T-helper 1 cell treated with Interleukin-12 subunit alpha and Interleukin-12 subunit beta and Interleukin-4 antibody, amounts not matched to agents 30 ng/mL and 1 ng/mL, for 36 hours (primary cell): ENCODE measurements at regions not wholly inside any gene's neighbourhood (a gene's known extent, or its start where the extent isn't known, plus 50 kb on each side); places are given as distances from the start of the nearest gene placed in this dataset.

Source experiments
- intact Hi-C: fragments of 100-400 bp; cut with micrococcal nuclease; formaldehyde crosslinking; loops from one replicate; pipeline ENCODE4 v1.15.1; 2024

- intact Hi-C loops: no loop called here
These were observed 1480.3 kb downstream of the C4orf33 start for GRCh38 chr4:130576218-130576617.

- intact Hi-C loops: no loop called here
These were observed 1495.1 kb downstream of the C4orf33 start for GRCh38 chr4:130591091-130591490.

GRCh38 chr4:130600706-130601105, 1504.8 kb downstream of the C4orf33 start:
- intact Hi-C loops: no loop called here

- intact Hi-C loops: no loop called here
These were observed 1507.1 kb downstream of the C4orf33 start for GRCh38 chr4:130603043-130603442.

GRCh38 chr4:130608121-130608520, 1512.2 kb downstream of the C4orf33 start:
- intact Hi-C loops: no loop called here

- intact Hi-C loops: no loop called here
These were observed 1532.6 kb downstream of the C4orf33 start for GRCh38 chr4:130628531-130628930.

- intact Hi-C loops: no loop called here
These were observed 1537.0 kb downstream of the C4orf33 start for GRCh38 chr4:130632731-130633604.

- intact Hi-C loops: no loop called here
These were observed 1540.5 kb downstream of the C4orf33 start for GRCh38 chr4:130636486-130636885.

- intact Hi-C loops: no loop called here
These were observed 1544.6 kb downstream of the C4orf33 start for GRCh38 chr4:130640592-130640991.

- intact Hi-C loops: no loop called here
These were observed 1550.9 kb downstream of the C4orf33 start for GRCh38 chr4:130646886-130647285.

- intact Hi-C loops: no loop called here
These were observed 1552.6 kb downstream of the C4orf33 start for GRCh38 chr4:130648570-130648969.

GRCh38 chr4:130653842-130654241, 1557.9 kb downstream of the C4orf33 start:
- intact Hi-C loops: no loop called here

GRCh38 chr4:130659320-130659719, 1563.4 kb downstream of the C4orf33 start:
- intact Hi-C loops: no loop called here

GRCh38 chr4:130668859-130669258, 1572.9 kb downstream of the C4orf33 start:
- intact Hi-C loops: no loop called here

- intact Hi-C loops: no loop called here
These were observed 1579.3 kb downstream of the C4orf33 start for GRCh38 chr4:130675266-130675665.

GRCh38 chr4:130689181-130689580, 1593.2 kb downstream of the C4orf33 start:
- intact Hi-C loops: no loop called here

- intact Hi-C loops: no loop called here
These were observed 1602.3 kb downstream of the C4orf33 start for GRCh38 chr4:130698251-130698650.

- intact Hi-C loops: no loop called here
These were observed 1603.1 kb downstream of the C4orf33 start for GRCh38 chr4:130699004-130699403.

GRCh38 chr4:130703211-130703935, 1607.4 kb downstream of the C4orf33 start:
- intact Hi-C loops: no loop called here

- intact Hi-C loops: no loop called here
These were observed 1609.1 kb downstream of the C4orf33 start for GRCh38 chr4:130705023-130705422.

GRCh38 chr4:130712038-130712437, 1616.1 kb downstream of the C4orf33 start:
- intact Hi-C loops: no loop called here

- intact Hi-C loops: no loop called here
These were observed 1618.1 kb downstream of the C4orf33 start for GRCh38 chr4:130714006-130714405.

GRCh38 chr4:130722361-130722760, 1626.4 kb downstream of the C4orf33 start:
- intact Hi-C loops: no loop called here
